ENCODE measurements at regions not wholly inside any gene's neighbourhood (a gene's known extent, or its start where the extent isn't known, plus 50 kb on each side); places are given as distances from the start of the nearest gene placed in this dataset.

- Histone ChIP-seq H3K9ac (ENCODE audit: insufficient read depth, low read length, poor library complexity, severe bottlenecking) (no peak overlapping the region), H2AFZ (ENCODE audit: insufficient read depth, low read depth, low read length, poor library complexity, severe bottlenecking) (no peak overlapping the region), H3K36me3 (replicated peaks in 1 of 2; ENCODE audit: control insufficient read depth in 1 of 2, insufficient read depth in 2 of 2, low read length in 2 of 2) (no peaks in the 10 kb centered on the region), H3K27me3 (ENCODE audit: control insufficient read depth in 2 of 2, insufficient read depth in 2 of 2, low read length in 2 of 2) (no peaks in the 10 kb centered on the region), H3K4me2 (replicated peaks; ENCODE audit: extremely low read depth, low read length, poor library complexity, severe bottlenecking) (no peak overlapping the region), H3K9me3 (replicated peaks in 1 of 2; ENCODE audit: control insufficient read depth in 1 of 2, insufficient read depth in 1 of 2, low read length in 2 of 2) (peaks cover 0 to 6% of the 10 kb centered on the region in 2 donors), H4K20me1 (ENCODE audit: insufficient read depth, low read length) (no peaks in the 10 kb centered on the region), H3K27ac (ENCODE audit: low read depth in 1 of 2, low read length in 2 of 2) (no peak overlapping the region), H3K79me2 (ENCODE audit: insufficient read depth, low read length) (no peaks in the 10 kb centered on the region), H3K4me3 (replicated peaks in 1 of 3; ENCODE audit: low read depth in 2 of 3, low read length in 3 of 3) (no peak overlapping the region), H3K4me1 (ENCODE audit: control insufficient read depth in 1 of 2, insufficient read depth in 2 of 2, low read length in 2 of 2) (no peaks in the 10 kb centered on the region)
- no peak overlapping the region for H3K4me3 Mint-ChIP-seq
- H3K36me3 Mint-ChIP-seq: no peaks in the 10 kb centered on the region
- H3K9me3 Mint-ChIP-seq: peaks cover 5 to 14% (median 7%) of the 10 kb centered on the region in 7 donors
- H3K27me3 Mint-ChIP-seq (ENCODE audit: low read depth in 3 of 3): peaks cover 2 to 7% (median 2%) of the 10 kb centered on the region in 3 donors
- intact Hi-C loops (cut with micrococcal nuclease): no loop called here
- no peaks in the 10 kb centered on the region for H3K4me1 Mint-ChIP-seq
- no peak for TF ChIP-seq CTCF (IDR thresholded peaks at IDR 0.05)
- no peak overlapping the region for H3K27ac Mint-ChIP-seq
- DNase-seq: no peak
- 89% methylated on average over 4 of the region's 11 CpGs for WGBS (ENCODE audit: insufficient coverage)
These were observed 89.5 kb downstream of the TNFRSF13B start for GRCh38 chr17:16882243-16882925.

GRCh38 chr17:16881239-16881924 is 90.5 kb downstream of the TNFRSF13B start:
- WGBS (ENCODE audit: insufficient coverage): 96% methylated on average over 7 of the region's 9 CpGs
- intact Hi-C loops (cut with micrococcal nuclease): no loop called here
- Mint-ChIP-seq H3K9me3 (peaks cover 5 to 17% (median 8%) of the 10 kb centered on the region in 7 donors), H3K27me3 (ENCODE audit: low read depth in 3 of 3) (peaks cover 0 to 3% (median 3%) of the 10 kb centered on the region in 3 donors), H3K4me1 (no peaks in the 10 kb centered on the region), H3K4me3 (no peak overlapping the region), H3K36me3 (no peaks in the 10 kb centered on the region), H3K27ac (no peak overlapping the region)
- no peak overlapping the region for H3K4me2 ChIP-seq (replicated peaks; ENCODE audit: extremely low read depth, low read length, poor library complexity, severe bottlenecking)
- no peaks in the 10 kb centered on the region for H3K36me3 ChIP-seq (replicated peaks in 1 of 2; ENCODE audit: control insufficient read depth in 1 of 2, insufficient read depth in 2 of 2, low read length in 2 of 2)
- H3K27ac ChIP-seq (ENCODE audit: low read depth in 1 of 2, low read length in 2 of 2): no peak overlapping the region
- DNase-seq: no peak
- H3K9ac ChIP-seq (ENCODE audit: insufficient read depth, low read length, poor library complexity, severe bottlenecking): no peak overlapping the region
- peaks cover 0 to 6% of the 10 kb centered on the region in 2 donors for H3K9me3 ChIP-seq (replicated peaks in 1 of 2; ENCODE audit: control insufficient read depth in 1 of 2, insufficient read depth in 1 of 2, low read length in 2 of 2)
- TF ChIP-seq CTCF (IDR thresholded peaks at IDR 0.05): no peak
- no peak overlapping the region for H2AFZ ChIP-seq (ENCODE audit: insufficient read depth, low read depth, low read length, poor library complexity, severe bottlenecking)
- H3K79me2 ChIP-seq (ENCODE audit: insufficient read depth, low read length): no peaks in the 10 kb centered on the region
- no peaks in the 10 kb centered on the region for H3K27me3 ChIP-seq (ENCODE audit: control insufficient read depth in 2 of 2, insufficient read depth in 2 of 2, low read length in 2 of 2)
- H4K20me1 ChIP-seq (ENCODE audit: insufficient read depth, low read length): no peaks in the 10 kb centered on the region
- no peak overlapping the region for H3K4me3 ChIP-seq (replicated peaks in 1 of 3; ENCODE audit: low read depth in 2 of 3, low read length in 3 of 3)
- no peaks in the 10 kb centered on the region for H3K4me1 ChIP-seq (ENCODE audit: control insufficient read depth in 1 of 2, insufficient read depth in 2 of 2, low read length in 2 of 2)

Data from CD14-positive monocyte (primary cell).